ENCODE measurements at regions not wholly inside any gene's neighbourhood (a gene's known extent, or its start where the extent isn't known, plus 50 kb on each side); places are given as distances from the start of the nearest gene placed in this dataset.

- TF ChIP-seq, protein P1, sequence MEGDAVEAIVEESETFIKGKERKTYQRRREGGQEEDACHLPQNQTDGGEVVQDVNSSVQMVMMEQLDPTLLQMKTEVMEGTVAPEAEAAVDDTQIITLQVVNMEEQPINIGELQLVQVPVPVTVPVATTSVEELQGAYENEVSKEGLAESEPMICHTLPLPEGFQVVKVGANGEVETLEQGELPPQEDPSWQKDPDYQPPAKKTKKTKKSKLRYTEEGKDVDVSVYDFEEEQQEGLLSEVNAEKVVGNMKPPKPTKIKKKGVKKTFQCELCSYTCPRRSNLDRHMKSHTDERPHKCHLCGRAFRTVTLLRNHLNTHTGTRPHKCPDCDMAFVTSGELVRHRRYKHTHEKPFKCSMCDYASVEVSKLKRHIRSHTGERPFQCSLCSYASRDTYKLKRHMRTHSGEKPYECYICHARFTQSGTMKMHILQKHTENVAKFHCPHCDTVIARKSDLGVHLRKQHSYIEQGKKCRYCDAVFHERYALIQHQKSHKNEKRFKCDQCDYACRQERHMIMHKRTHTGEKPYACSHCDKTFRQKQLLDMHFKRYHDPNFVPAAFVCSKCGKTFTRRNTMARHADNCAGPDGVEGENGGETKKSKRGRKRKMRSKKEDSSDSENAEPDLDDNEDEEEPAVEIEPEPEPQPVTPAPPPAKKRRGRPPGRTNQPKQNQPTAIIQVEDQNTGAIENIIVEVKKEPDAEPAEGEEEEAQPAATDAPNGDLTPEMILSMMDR (IDR thresholded peaks at IDR 0.05; ENCODE audit: insufficient read depth, low read length, poor library complexity, severe bottlenecking) = no peak
- no peak for TF ChIP-seq EZH2phosphoT487 (conservative IDR thresholded peaks at IDR 0.05; ENCODE audit: low read length)
Observed at GRCh38 chr2:117562654-117563053, 251.8 kb upstream of the DDX18 start.
